ENCODE measurements at regions not wholly inside any gene's neighbourhood (a gene's known extent, or its start where the extent isn't known, plus 50 kb on each side); places are given as distances from the start of the nearest gene placed in this dataset.
"Not testable (repeated sequence)": the region's sequence is repeated elsewhere in the genome, so short reads cannot be mapped to it uniquely, and the experiment has no call there.

DNA sequence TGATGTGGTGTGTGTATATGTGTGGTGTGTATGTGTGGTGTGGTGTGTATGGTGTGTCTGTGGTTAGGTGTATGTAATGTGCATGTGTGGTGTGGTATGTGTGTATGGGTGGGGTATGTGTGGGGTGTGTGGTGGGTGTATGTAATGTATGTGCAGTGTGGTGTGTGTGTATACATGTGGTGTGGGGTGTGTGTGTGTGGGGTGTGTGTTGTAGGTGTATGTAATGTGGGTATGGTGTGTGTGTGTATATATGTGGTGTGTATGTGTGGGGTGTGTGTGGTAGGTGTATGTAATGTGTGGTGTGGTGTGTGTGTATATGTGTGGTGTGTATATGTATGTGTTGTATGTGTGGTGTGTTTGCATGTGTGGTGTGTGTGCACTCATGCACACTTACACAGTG is 84.8 kb upstream of the ID2 start:
- DNase-seq, result no peak
- Histone ChIP-seq H3K36me3 (ENCODE audit: control insufficient read depth, insufficient read depth, low read length) (no peaks in the 10 kb centered on the region), H3K9me3 (replicated peaks; ENCODE audit: control insufficient read depth, low read depth, low read length) (no peaks in the 10 kb centered on the region), H3K27me3 (ENCODE audit: control insufficient read depth, insufficient read depth, low read length) (peaks cover 2% of the 10 kb centered on the region), H3K4me3 (ENCODE audit: low read length) (no peak overlapping the region), H3K4me1 (ENCODE audit: control insufficient read depth, insufficient read depth, low read length) (peaks cover 4% of the 10 kb centered on the region), H3K27ac (ENCODE audit: low read length) (no peak overlapping the region)

DNA sequence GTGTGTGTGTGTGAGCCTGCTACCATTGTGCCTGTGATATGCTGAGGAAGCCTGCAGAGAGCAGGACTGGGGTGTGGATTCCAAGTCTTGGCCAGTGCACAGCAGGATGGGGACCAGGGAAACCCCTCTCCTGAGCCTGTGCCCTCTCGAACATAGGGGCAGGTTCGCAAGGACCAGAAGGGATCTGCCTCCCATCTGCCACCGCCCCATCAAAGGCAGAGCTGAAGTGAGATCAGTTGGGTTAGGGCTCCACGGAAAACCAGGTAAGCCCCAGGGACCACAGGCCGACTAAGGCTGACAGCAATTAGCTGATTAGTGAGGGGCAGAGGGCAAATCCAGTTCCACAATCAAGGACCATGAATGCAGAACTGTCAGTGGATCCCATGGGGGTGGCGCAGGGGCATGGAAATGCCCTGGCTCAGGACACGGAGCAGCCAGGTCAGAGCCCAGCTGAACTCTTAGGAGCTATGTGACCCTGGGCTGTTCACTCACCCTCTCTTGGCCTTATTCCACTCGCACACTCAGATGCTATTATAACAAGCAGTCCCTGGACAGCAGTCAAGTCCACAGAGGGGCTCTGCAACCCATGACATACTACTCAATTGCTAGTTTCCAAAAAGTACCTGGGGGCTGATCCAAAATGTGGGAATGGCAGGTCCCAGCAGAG is 84.2 kb upstream of the ID2 start:
- H3K4me3 ChIP-seq (ENCODE audit: low read length), result no peak overlapping the region
- H3K9me3 ChIP-seq (replicated peaks; ENCODE audit: control insufficient read depth, low read depth, low read length), result no peaks in the 10 kb centered on the region
- no peaks in the 10 kb centered on the region for H3K36me3 ChIP-seq (ENCODE audit: control insufficient read depth, insufficient read depth, low read length)
- H3K27me3 ChIP-seq (ENCODE audit: control insufficient read depth, insufficient read depth, low read length), result no peaks in the 10 kb centered on the region
- 81% methylated on average over 6 of the region's 8 CpGs for WGBS (ENCODE audit: insufficient coverage)
- H3K27ac ChIP-seq (ENCODE audit: low read length), result no peak overlapping the region
- H3K4me1 ChIP-seq (ENCODE audit: control insufficient read depth, insufficient read depth, low read length), result peaks cover 4% of the 10 kb centered on the region
- no peak for DNase-seq

GRCh38 chr2:8598295-8599165 is 83.3 kb upstream of the ID2 start:
- 84% methylated on average over 8 of the region's 13 CpGs for WGBS (ENCODE audit: insufficient coverage)
- H3K9me3 ChIP-seq (replicated peaks; ENCODE audit: control insufficient read depth, low read depth, low read length), result no peaks in the 10 kb centered on the region
- DNase-seq, result no peak
- no peaks in the 10 kb centered on the region for H3K27me3 ChIP-seq (ENCODE audit: control insufficient read depth, insufficient read depth, low read length)
- no peak overlapping the region for H3K4me3 ChIP-seq (ENCODE audit: low read length)
- no peaks in the 10 kb centered on the region for H3K36me3 ChIP-seq (ENCODE audit: control insufficient read depth, insufficient read depth, low read length)
- peaks cover 4% of the 10 kb centered on the region for H3K4me1 ChIP-seq (ENCODE audit: control insufficient read depth, insufficient read depth, low read length)
- H3K27ac ChIP-seq (ENCODE audit: low read length), result no peak overlapping the region

DNA sequence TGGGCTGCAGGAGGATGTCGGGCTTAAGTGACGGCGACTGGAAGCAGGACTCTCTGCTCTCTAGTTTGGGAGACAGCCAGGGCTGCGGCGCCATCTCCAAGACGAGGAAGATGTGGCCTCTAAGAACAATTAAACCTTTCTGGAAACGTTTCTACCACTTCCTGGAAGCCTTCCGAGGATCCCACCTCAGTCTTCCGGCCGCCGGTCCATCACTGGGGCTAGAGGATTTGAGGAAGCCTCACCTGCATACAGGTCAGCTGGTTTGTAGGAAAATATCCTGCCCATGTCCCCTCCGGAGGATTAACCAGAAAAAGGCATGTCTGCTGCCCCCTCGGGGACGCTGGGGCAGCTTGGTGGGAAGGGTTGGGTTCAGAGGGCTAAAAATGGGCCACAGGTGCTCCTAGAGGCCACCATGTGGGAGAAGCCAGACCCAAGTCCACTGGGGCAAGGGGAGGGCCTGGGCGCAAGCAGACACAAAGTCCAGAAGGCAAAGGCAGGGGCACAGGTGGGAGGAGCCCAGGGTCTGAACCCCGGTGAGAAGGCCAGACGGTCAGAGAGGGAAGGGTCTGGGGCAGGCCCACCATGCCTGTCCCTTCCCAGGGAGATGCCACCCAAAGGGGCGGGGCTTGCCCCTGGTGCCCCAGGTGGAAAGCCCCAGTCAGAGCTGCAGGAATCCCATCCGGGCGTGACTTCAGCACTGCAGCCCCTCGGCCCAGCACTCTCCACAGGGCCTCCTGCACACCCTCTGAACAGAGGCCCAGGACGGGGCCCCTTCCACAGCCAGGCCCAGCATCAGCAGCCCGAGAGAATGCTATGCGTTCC is 82.2 kb upstream of the ID2 start:
- WGBS (ENCODE audit: insufficient coverage), result 69% methylated on average over 20 of the region's 24 CpGs
- no peak for DNase-seq
- H3K9me3 ChIP-seq (replicated peaks; ENCODE audit: control insufficient read depth, low read depth, low read length), result no peaks in the 10 kb centered on the region
- H3K27me3 ChIP-seq (ENCODE audit: control insufficient read depth, insufficient read depth, low read length), result no peaks in the 10 kb centered on the region
- H3K4me1 ChIP-seq (ENCODE audit: control insufficient read depth, insufficient read depth, low read length), result no peaks in the 10 kb centered on the region
- H3K27ac ChIP-seq (ENCODE audit: low read length), result no peak overlapping the region
- H3K36me3 ChIP-seq (ENCODE audit: control insufficient read depth, insufficient read depth, low read length), result no peaks in the 10 kb centered on the region
- H3K4me3 ChIP-seq (ENCODE audit: low read length), result no peak overlapping the region

DNA sequence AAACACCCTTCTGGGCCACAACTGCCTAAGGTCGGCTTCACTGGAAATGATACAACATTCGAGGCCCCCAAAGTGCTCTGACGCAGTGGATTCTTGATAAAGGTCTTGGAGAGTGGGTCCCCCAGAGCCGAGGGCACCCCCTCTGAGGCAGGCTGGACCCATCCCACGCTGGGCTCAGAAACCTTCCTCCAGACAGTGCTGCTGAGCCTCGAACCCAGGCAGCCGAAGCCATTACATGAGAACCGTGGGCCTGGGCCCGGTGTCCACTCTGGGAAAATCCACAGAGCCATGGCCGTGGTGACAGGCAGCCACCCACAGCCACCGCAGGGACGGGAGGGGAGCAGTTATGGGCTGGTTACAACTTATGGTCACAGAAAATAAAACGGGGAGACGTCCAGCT is 81.4 kb upstream of the ID2 start:
- no peak for DNase-seq
- no peaks in the 10 kb centered on the region for H3K27me3 ChIP-seq (ENCODE audit: control insufficient read depth, insufficient read depth, low read length)
- WGBS (ENCODE audit: insufficient coverage), result 85% methylated on average over 13 of the region's 14 CpGs
- H3K9me3 ChIP-seq (replicated peaks; ENCODE audit: control insufficient read depth, low read depth, low read length), result no peaks in the 10 kb centered on the region
- H3K27ac ChIP-seq (ENCODE audit: low read length), result no peak overlapping the region
- no peaks in the 10 kb centered on the region for H3K36me3 ChIP-seq (ENCODE audit: control insufficient read depth, insufficient read depth, low read length)
- H3K4me3 ChIP-seq (ENCODE audit: low read length), result no peak overlapping the region
- no peaks in the 10 kb centered on the region for H3K4me1 ChIP-seq (ENCODE audit: control insufficient read depth, insufficient read depth, low read length)

DNA sequence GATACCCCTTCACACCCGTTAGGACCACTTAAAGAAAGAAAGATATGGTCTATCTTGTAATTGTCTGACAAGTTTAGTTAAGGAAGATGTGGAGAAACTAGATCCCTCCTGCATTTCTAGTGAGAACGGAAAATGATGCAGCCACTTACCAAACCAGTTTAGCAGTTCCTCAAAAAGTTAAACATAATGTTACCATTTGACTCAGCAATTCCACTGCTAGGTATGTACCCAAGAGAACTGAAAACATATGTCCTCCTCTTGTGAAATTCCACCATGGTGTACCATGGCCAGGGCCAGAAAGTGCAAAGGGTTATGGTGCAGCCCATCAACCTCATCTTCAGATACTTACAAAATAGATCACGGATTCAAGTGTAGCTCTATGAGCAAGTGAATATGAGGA is 79.0 kb upstream of the ID2 start:
- Histone ChIP-seq H3K27ac (ENCODE audit: low read length) (no peak overlapping the region), H3K36me3 (ENCODE audit: control insufficient read depth, insufficient read depth, low read length) (no peaks in the 10 kb centered on the region), H3K4me3 (ENCODE audit: low read length) (no peak overlapping the region), H3K27me3 (ENCODE audit: control insufficient read depth, insufficient read depth, low read length) (no peaks in the 10 kb centered on the region), H3K9me3 (replicated peaks; ENCODE audit: control insufficient read depth, low read depth, low read length) (no peaks in the 10 kb centered on the region), H3K4me1 (ENCODE audit: control insufficient read depth, insufficient read depth, low read length) (no peaks in the 10 kb centered on the region)
- peak; percentile 39 for DNase-seq
- no CpG with 5 or more reads among the region's 3 CpGs for WGBS (ENCODE audit: insufficient coverage)

DNA sequence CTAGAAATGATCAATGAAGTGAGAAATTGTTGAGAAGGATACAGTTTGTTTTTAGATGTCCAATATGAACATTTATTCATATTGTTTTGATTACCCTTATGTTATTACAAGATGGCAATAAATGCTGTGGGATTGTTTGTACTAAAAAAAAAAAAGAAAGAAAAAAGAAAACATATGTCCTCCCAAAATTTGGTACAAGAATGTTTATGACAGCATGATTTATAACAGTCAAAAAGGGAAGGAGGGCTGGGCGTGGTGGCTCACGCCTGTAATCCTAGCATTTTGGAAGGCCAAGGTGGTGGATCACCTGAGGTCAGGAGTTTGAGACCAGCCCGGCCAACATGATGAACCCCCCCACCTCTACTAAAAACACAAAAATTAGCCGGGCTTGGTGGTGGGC is 78.5 kb upstream of the ID2 start:
- H3K27me3 ChIP-seq (ENCODE audit: control insufficient read depth, insufficient read depth, low read length), result not testable (repeated sequence)

DNA sequence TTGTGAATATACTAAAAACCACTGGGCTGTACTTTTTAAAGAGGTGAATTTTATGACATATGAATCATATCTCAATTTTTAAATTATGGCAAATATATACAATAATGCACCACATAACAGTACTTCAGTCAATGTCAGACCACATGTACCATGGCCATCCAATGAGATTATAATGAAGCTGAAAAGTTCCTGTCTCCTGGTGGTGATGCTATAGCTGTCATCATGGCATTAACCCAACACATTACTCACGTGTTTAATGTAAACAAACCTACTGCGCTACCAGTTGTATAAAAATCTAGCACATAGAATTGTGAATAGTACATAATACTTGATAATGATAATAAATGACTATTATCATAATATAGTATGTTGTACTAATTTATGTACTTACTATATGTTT is 77.6 kb upstream of the ID2 start:
- DNase-seq, result no peak
- no peaks in the 10 kb centered on the region for H3K4me1 ChIP-seq (ENCODE audit: control insufficient read depth, insufficient read depth, low read length)
- H3K27me3 ChIP-seq (ENCODE audit: control insufficient read depth, insufficient read depth, low read length), result no peaks in the 10 kb centered on the region
- no peaks in the 10 kb centered on the region for H3K9me3 ChIP-seq (replicated peaks; ENCODE audit: control insufficient read depth, low read depth, low read length)
- no peak overlapping the region for H3K27ac ChIP-seq (ENCODE audit: low read length)
- no peaks in the 10 kb centered on the region for H3K36me3 ChIP-seq (ENCODE audit: control insufficient read depth, insufficient read depth, low read length)
- WGBS (ENCODE audit: insufficient coverage), result no CpG with 5 or more reads among the region's 2 CpGs
- H3K4me3 ChIP-seq (ENCODE audit: low read length), result no peak overlapping the region

More for the DNA sequence above, 78.5 kb upstream of the ID2 start:
- not testable (repeated sequence) for H3K4me3 ChIP-seq (ENCODE audit: low read length); H3K9me3 ChIP-seq (replicated peaks; ENCODE audit: control insufficient read depth, low read depth, low read length); DNase-seq; H3K27ac ChIP-seq (ENCODE audit: low read length); H3K36me3 ChIP-seq (ENCODE audit: control insufficient read depth, insufficient read depth, low read length); H3K4me1 ChIP-seq (ENCODE audit: control insufficient read depth, insufficient read depth, low read length)
- no CpG with 5 or more reads among the region's 4 CpGs for WGBS (ENCODE audit: insufficient coverage)

GRCh38 chr2:8605351-8606065 is 76.3 kb upstream of the ID2 start:
- Histone ChIP-seq H3K27me3 (ENCODE audit: control insufficient read depth, insufficient read depth, low read length) (no peaks in the 10 kb centered on the region), H3K9me3 (replicated peaks; ENCODE audit: control insufficient read depth, low read depth, low read length) (no peaks in the 10 kb centered on the region), H3K36me3 (ENCODE audit: control insufficient read depth, insufficient read depth, low read length) (no peaks in the 10 kb centered on the region), H3K27ac (ENCODE audit: low read length) (no peak overlapping the region), H3K4me3 (ENCODE audit: low read length) (no peak overlapping the region), H3K4me1 (ENCODE audit: control insufficient read depth, insufficient read depth, low read length) (no peaks in the 10 kb centered on the region)
- WGBS (ENCODE audit: insufficient coverage), result 100% methylated on average over 2 of the region's 8 CpGs
- no peak for DNase-seq

GRCh38 chr2:8606226-8606625 is 75.6 kb upstream of the ID2 start:
- Histone ChIP-seq H3K4me3 (ENCODE audit: low read length) (no peak overlapping the region), H3K4me1 (ENCODE audit: control insufficient read depth, insufficient read depth, low read length) (no peaks in the 10 kb centered on the region), H3K36me3 (ENCODE audit: control insufficient read depth, insufficient read depth, low read length) (no peaks in the 10 kb centered on the region), H3K27ac (ENCODE audit: low read length) (no peak overlapping the region), H3K27me3 (ENCODE audit: control insufficient read depth, insufficient read depth, low read length) (no peaks in the 10 kb centered on the region), H3K9me3 (replicated peaks; ENCODE audit: control insufficient read depth, low read depth, low read length) (no peaks in the 10 kb centered on the region)
- WGBS (ENCODE audit: insufficient coverage), result 100% methylated on average over 4 of the region's 8 CpGs
- DNase-seq, result no peak

Measured in muscle of leg (tissue), 3 donors.